ENCODE measurements at regions not wholly inside any gene's neighbourhood (a gene's known extent, or its start where the extent isn't known, plus 50 kb on each side); places are given as distances from the start of the nearest gene placed in this dataset.
A peak's percentile ranks its signal among the peaks of the same experiment; 100 is the strongest.
"Not testable (repeated sequence)": the region's sequence is repeated elsewhere in the genome, so short reads cannot be mapped to it uniquely, and the experiment has no call there.

- H3K9me3 Mint-ChIP-seq = no peaks in the 10 kb centered on the region
- H3K36me3 Mint-ChIP-seq (ENCODE audit: low read depth) = no peaks in the 10 kb centered on the region
- H3K27me3 Mint-ChIP-seq (ENCODE audit: low read depth, poor library complexity) = no peaks in the 10 kb centered on the region
- TF ChIP-seq, protein P1, sequence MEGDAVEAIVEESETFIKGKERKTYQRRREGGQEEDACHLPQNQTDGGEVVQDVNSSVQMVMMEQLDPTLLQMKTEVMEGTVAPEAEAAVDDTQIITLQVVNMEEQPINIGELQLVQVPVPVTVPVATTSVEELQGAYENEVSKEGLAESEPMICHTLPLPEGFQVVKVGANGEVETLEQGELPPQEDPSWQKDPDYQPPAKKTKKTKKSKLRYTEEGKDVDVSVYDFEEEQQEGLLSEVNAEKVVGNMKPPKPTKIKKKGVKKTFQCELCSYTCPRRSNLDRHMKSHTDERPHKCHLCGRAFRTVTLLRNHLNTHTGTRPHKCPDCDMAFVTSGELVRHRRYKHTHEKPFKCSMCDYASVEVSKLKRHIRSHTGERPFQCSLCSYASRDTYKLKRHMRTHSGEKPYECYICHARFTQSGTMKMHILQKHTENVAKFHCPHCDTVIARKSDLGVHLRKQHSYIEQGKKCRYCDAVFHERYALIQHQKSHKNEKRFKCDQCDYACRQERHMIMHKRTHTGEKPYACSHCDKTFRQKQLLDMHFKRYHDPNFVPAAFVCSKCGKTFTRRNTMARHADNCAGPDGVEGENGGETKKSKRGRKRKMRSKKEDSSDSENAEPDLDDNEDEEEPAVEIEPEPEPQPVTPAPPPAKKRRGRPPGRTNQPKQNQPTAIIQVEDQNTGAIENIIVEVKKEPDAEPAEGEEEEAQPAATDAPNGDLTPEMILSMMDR (IDR thresholded peaks at IDR 0.05) = no peak
- H3K4me3 Mint-ChIP-seq = no peak overlapping the region
- no peaks in the 10 kb centered on the region for H3K4me1 Mint-ChIP-seq
- DNase-seq = no peak
- no peak overlapping the region for H3K27ac Mint-ChIP-seq
Observed at GRCh38 chr16:65809627-65810026, 556.9 kb upstream of the CDH5 start.

GRCh38 chr16:65808790-65809189, 557.7 kb upstream of the CDH5 start:
- Mint-ChIP-seq H3K27ac (no peak overlapping the region), H3K4me3 (no peak overlapping the region), H3K36me3 (ENCODE audit: low read depth) (no peaks in the 10 kb centered on the region), H3K27me3 (ENCODE audit: low read depth, poor library complexity) (no peaks in the 10 kb centered on the region), H3K9me3 (no peaks in the 10 kb centered on the region), H3K4me1 (no peaks in the 10 kb centered on the region)
- DNase-seq = no peak
- TF ChIP-seq, protein P1 (IDR thresholded peaks at IDR 0.05) = no peak

DNA sequence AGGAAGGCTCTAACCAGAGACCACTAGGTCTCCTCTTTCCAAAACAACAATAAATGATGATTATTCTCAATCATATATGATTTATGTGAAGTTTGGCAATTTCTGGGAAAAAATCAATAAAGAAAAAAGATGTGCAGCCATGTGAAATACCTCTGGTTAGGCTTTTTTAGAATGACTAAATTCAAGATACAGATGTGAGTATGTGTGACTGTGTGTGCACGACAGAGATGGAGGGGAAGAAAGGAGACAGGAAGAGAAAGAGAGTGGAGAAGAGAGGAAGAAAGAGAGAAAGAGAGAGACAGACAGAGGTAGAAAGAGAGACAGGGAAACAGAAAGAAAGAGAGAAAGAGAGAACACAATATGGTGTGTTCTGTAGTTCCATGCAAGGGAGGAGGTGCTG, 558.6 kb upstream of the CDH5 start:
- TF ChIP-seq, protein P1 (IDR thresholded peaks at IDR 0.05) = no peak
- DNase-seq = no peak
- no peak overlapping the region for H3K4me3 Mint-ChIP-seq
- H3K27me3 Mint-ChIP-seq (ENCODE audit: low read depth, poor library complexity) = no peaks in the 10 kb centered on the region
- peak overlapping the region; percentile 0 for H3K27ac Mint-ChIP-seq
- no peaks in the 10 kb centered on the region for H3K4me1 Mint-ChIP-seq
- no peaks in the 10 kb centered on the region for H3K36me3 Mint-ChIP-seq (ENCODE audit: low read depth)
- H3K9me3 Mint-ChIP-seq = no peaks in the 10 kb centered on the region

DNA sequence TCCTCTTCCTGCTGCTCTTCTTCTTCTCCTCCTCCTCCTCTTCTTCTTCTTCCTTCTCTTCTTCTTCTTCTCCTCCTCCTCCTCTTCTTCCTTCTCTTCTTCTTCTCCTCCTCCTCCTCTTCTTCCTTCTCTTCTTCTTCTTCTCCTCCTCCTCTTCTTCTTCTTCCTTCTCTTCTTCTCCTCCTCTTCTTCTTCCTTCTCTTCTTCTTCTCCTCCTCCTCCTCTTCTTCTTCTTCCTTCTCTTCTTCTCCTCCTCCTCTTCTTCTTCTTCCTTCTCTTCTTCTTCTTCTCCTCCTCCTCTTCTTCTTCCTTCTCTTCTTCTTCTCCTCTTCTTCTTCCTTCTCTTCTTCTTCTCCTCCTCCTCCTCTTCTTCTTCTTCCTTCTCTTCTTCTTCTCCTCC, 560.8 kb upstream of the CDH5 start:
- not testable (repeated sequence) for H3K9me3 Mint-ChIP-seq; H3K27ac Mint-ChIP-seq; H3K36me3 Mint-ChIP-seq (ENCODE audit: low read depth); H3K4me1 Mint-ChIP-seq; H3K27me3 Mint-ChIP-seq (ENCODE audit: low read depth, poor library complexity); H3K4me3 Mint-ChIP-seq; DNase-seq

DNA sequence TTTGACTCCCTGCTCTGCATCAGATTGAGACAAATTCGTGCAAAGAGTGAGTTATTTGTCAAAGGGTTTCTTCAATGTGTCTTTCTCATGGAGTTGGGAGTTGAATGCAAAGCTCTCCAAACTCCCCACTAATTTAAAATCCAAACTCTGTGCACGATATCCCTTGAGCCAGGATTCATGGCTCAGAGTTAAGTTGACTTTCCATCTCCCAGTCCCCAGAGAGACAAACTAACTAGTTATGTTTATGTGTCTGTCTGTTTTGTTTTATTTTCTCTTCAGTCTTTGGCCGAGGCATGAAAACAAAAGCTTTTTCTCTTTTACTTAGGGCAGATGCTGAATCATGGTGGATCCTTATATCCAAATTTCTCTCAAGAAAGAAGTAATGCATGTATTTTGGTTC, 570.0 kb upstream of the CDH5 start:
- Mint-ChIP-seq H3K36me3 (ENCODE audit: low read depth) (no peaks in the 10 kb centered on the region), H3K4me3 (no peak overlapping the region), H3K4me1 (peaks cover 14% of the 10 kb centered on the region), H3K27me3 (ENCODE audit: low read depth, poor library complexity) (peaks cover 7% of the 10 kb centered on the region), H3K9me3 (no peaks in the 10 kb centered on the region), H3K27ac (no peak overlapping the region)
- DNase-seq = no peak
- TF ChIP-seq, protein P1 (IDR thresholded peaks at IDR 0.05) = no peak

DNA sequence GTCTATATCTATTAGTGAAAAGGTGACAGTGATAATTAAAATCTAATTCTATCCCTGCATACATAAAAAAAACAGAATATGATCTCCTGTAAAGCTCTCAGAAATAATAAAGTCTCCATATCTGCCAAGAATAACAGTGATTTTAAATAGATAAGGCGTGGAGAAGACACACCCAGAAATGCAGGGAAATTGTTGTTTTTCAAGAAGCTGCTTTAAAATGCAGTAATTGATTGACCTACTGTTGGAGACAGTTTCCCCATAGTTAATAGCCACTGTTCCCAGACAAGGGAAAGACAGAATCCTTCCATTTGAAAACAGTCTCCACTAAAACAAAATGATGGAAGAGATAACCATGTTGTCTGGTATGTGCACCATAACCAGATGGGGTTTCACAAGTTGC, 571.5 kb upstream of the CDH5 start:
- no peak overlapping the region for H3K4me3 Mint-ChIP-seq
- H3K4me1 Mint-ChIP-seq = peaks cover 26% of the 10 kb centered on the region
- TF ChIP-seq, protein P1 (IDR thresholded peaks at IDR 0.05) = no peak
- no peak for DNase-seq
- no peaks in the 10 kb centered on the region for H3K36me3 Mint-ChIP-seq (ENCODE audit: low read depth)
- no peak overlapping the region for H3K27ac Mint-ChIP-seq
- H3K27me3 Mint-ChIP-seq (ENCODE audit: low read depth, poor library complexity) = peaks cover 7% of the 10 kb centered on the region
- no peaks in the 10 kb centered on the region for H3K9me3 Mint-ChIP-seq
